Erythroblast (primary cell): ENCODE measurements at regions not wholly inside any gene's neighbourhood (a gene's known extent, or its start where the extent isn't known, plus 50 kb on each side); places are given as distances from the start of the nearest gene placed in this dataset.

Experiments
- GATA1 ChIP-seq: IDR thresholded peaks from 2 replicates; pipeline ENCODE4 v1.6.1; 2011; ENCODE audit warnings: low read depth, mild to moderate bottlenecking, control low read depth, low read length, moderate library complexity
- POLR2A ChIP-seq: IDR thresholded peaks from 2 replicates; pipeline ENCODE4 v1.6.1; 2011; ENCODE audit warnings: mild to moderate bottlenecking, low read length

DNA sequence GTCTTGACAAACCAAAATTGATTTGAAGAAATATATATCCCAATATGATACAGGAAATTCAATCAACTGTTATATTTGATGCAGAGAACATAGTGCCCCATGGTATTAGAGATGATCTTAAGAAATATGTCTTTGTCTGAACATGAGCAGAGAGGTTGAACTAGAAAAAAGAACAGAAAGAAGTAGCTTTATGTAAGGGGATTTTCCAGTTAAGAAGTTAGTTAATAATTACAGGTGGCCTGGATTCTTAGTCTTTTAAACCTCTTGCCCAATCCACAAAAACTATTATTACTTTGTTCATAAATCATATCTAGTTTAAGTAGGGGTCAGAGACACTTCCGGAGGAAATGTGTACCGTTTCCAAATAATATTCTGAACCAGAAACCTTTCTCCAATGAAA lies 1186.7 kb upstream of the EPHA6 start:
- TF ChIP-seq POLR2A = no peak
- no peak for TF ChIP-seq GATA1
